ENCODE measurements at regions not wholly inside any gene's neighbourhood (a gene's known extent, or its start where the extent isn't known, plus 50 kb on each side); places are given as distances from the start of the nearest gene placed in this dataset.

DNA sequence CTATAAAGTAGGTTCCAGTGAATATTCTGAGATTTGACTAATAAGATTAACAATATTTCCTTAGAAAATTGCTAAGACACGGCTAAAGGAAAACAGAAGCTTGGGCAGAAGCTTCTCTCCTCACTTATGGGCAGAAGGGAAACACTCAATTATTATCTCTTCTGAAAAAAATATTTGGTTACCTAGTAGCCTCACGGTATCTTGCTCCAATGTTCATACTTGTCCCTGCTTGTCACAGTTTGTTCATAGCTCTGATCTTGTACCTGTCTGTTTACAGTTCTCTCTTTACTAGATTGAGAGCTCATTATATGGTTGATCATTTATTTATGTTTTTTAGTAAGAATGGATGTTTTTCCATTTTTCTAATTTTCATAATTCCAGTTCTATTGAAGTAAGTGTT lies 458.0 kb upstream of the ATP2B1 start:
- H3K27ac ChIP-seq, result no peak overlapping the region
- 81 to 91% (median 87%) methylated on average over 2 of the region's 2 CpGs for WGBS, 5 donors

DNA sequence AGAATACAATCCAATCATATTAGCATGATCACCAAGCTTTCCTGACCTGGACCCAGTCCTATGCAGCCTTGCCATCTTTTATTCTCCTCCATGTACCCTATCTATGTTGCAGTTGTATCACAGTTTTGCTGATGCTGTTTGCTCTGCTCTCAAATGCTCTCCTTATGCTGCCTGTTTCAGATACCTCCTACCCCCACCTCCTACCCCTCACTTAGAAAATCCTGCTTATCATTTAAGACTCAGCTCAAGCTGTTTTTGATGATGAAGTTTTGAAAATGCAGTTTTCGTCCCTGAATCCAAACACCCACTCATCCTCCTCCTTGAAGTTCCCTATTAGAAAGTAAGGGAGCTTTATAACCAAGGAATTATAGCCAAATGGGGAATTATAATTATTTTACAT lies 457.4 kb upstream of the ATP2B1 start:
- no peaks in the 10 kb centered on the region for H3K4me1 ChIP-seq
- WGBS, 5 donors, result 66 to 87% (median 84%) methylated on average over 1 of the region's 1 CpG
- TF ChIP-seq, protein P1, sequence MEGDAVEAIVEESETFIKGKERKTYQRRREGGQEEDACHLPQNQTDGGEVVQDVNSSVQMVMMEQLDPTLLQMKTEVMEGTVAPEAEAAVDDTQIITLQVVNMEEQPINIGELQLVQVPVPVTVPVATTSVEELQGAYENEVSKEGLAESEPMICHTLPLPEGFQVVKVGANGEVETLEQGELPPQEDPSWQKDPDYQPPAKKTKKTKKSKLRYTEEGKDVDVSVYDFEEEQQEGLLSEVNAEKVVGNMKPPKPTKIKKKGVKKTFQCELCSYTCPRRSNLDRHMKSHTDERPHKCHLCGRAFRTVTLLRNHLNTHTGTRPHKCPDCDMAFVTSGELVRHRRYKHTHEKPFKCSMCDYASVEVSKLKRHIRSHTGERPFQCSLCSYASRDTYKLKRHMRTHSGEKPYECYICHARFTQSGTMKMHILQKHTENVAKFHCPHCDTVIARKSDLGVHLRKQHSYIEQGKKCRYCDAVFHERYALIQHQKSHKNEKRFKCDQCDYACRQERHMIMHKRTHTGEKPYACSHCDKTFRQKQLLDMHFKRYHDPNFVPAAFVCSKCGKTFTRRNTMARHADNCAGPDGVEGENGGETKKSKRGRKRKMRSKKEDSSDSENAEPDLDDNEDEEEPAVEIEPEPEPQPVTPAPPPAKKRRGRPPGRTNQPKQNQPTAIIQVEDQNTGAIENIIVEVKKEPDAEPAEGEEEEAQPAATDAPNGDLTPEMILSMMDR (IDR thresholded peaks at IDR 0.05 in 8 of 11, conservative IDR thresholded peaks at IDR 0.05 in 3 of 11), result no peak
- TF ChIP-seq POLR2AphosphoS5 (IDR thresholded peaks at IDR 0.05) (no peak), POLR2A (IDR thresholded peaks at IDR 0.05) (no peak)

More for the DNA sequence above, 458.0 kb upstream of the ATP2B1 start:
- Histone ChIP-seq H3K4me3 (no peak overlapping the region), H3K27me3 (replicated peaks in 1 of 7) (no peaks in the 10 kb centered on the region), H3K4me1 (no peaks in the 10 kb centered on the region), H3K36me3 (no peaks in the 10 kb centered on the region), H3K9me3 (peaks cover 0 to 7% (median 3%) of the 10 kb centered on the region in 8 donors)
- DNase-seq, result no peak
- TF ChIP-seq POLR2AphosphoS5 (IDR thresholded peaks at IDR 0.05), result no peak
- TF ChIP-seq, protein P1 (IDR thresholded peaks at IDR 0.05 in 8 of 11, conservative IDR thresholded peaks at IDR 0.05 in 3 of 11), result no peak
- intact Hi-C loops (cut with DNase I; ENCODE audit: low total_unique reads), result no loop called here

DNA sequence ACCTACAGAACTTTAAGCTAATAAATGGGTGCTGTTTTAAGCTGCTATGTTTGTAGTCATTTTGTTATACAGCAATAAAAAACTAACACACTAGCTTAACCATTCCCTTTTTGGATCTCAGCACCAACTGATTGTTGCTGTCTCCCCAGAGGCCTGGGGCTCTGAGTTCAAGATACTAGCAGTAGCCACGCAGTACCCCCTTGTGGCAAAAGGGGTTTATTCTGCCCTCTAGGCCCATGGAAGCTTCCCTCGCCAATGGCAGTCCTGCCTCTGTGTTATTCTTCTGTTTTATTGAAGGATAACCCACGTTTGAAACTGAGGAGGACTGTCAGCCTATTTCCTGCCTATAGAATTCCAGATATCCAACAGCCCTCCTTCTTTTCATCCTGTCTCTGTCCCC lies 455.3 kb upstream of the ATP2B1 start:
- no peak for TF ChIP-seq POLR2A (IDR thresholded peaks at IDR 0.05)
- TF ChIP-seq, protein P1 (IDR thresholded peaks at IDR 0.05 in 8 of 11, conservative IDR thresholded peaks at IDR 0.05 in 3 of 11), result no peak
- no peak for TF ChIP-seq POLR2AphosphoS5 (IDR thresholded peaks at IDR 0.05)
- Histone ChIP-seq H3K4me1 (no peaks in the 10 kb centered on the region), H3K4me3 (no peak overlapping the region), H3K36me3 (no peaks in the 10 kb centered on the region), H3K27me3 (replicated peaks in 1 of 7) (no peaks in the 10 kb centered on the region), H3K9me3 (peaks cover 0 to 9% (median 3%) of the 10 kb centered on the region in 8 donors), H3K27ac (no peak overlapping the region)
- 66 to 79% (median 72%) methylated on average over 3 of the region's 3 CpGs for WGBS, 5 donors
- intact Hi-C loops (cut with DNase I; ENCODE audit: low total_unique reads), result no loop called here
- DNase-seq, result no peak

More for the DNA sequence above, 457.4 kb upstream of the ATP2B1 start:
- no peak for DNase-seq
- H3K27ac ChIP-seq, result no peak overlapping the region
- intact Hi-C loops (cut with DNase I; ENCODE audit: low total_unique reads), result no loop called here
- H3K27me3 ChIP-seq (replicated peaks in 1 of 7), result no peaks in the 10 kb centered on the region
- H3K4me3 ChIP-seq, result no peak overlapping the region
- H3K9me3 ChIP-seq, result peaks cover 0 to 9% (median 3%) of the 10 kb centered on the region in 8 donors
- no peaks in the 10 kb centered on the region for H3K36me3 ChIP-seq

DNA sequence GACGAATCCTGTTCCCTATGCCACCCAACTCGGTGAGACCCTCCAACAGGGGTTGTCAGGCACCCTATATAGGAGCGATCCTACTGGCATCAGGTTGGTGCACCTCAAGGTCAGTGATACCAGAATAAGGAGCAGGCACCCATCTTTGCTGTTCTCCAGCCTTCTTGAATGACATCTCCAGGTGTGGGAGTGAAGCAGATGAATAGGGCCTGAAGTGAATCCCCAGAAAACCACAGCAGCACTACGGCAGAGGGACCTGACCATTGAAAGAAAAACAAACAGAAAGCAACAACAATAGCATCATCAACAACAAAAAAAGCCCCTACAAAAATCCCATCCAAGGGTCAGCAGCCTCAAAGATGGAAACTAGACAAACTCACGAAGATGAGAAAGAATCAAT lies 445.2 kb upstream of the ATP2B1 start:
- H3K4me1 ChIP-seq, result no peaks in the 10 kb centered on the region
- intact Hi-C loops (cut with DNase I; ENCODE audit: low total_unique reads), result no loop called here
- TF ChIP-seq POLR2A (IDR thresholded peaks at IDR 0.05), result no peak
- TF ChIP-seq POLR2AphosphoS5 (IDR thresholded peaks at IDR 0.05), result no peak
- TF ChIP-seq, protein P1 (IDR thresholded peaks at IDR 0.05 in 8 of 11, conservative IDR thresholded peaks at IDR 0.05 in 3 of 11), result no peak
- no peak overlapping the region for H3K4me3 ChIP-seq
- DNase-seq, result no peak
- H3K27ac ChIP-seq, result no peak overlapping the region
- H3K9me3 ChIP-seq, result no peaks in the 10 kb centered on the region
- no peaks in the 10 kb centered on the region for H3K27me3 ChIP-seq (replicated peaks in 1 of 7)
- no peaks in the 10 kb centered on the region for H3K36me3 ChIP-seq
- 83 to 98% (median 90%) methylated on average over 5 of the region's 5 CpGs for WGBS, 5 donors

Measured in spleen (tissue), 11 donors.